ENCODE measurements at regions not wholly inside any gene's neighbourhood (a gene's known extent, or its start where the extent isn't known, plus 50 kb on each side); places are given as distances from the start of the nearest gene placed in this dataset.

GRCh38 chr4:8771666-8772065 lies 100.0 kb downstream of the HMX1 start:
- no peak overlapping the region for H3K4me3 ChIP-seq (ENCODE audit: low read depth, low read length)
- TF ChIP-seq CTCF (IDR thresholded peaks at IDR 0.05; ENCODE audit: low read depth, low read length): no peak
- no peak for DNase-seq (ENCODE audit: low read depth, low spot score)
- in situ Hi-C loops (cut with HindIII; ENCODE audit: low sequenced_read_pairs): no loop called here

GRCh38 chr4:8771258-8771590 lies 100.4 kb downstream of the HMX1 start:
- DNase-seq (ENCODE audit: low read depth, low spot score): no peak
- in situ Hi-C loops (cut with HindIII; ENCODE audit: low sequenced_read_pairs): no loop called here
- TF ChIP-seq CTCF (IDR thresholded peaks at IDR 0.05; ENCODE audit: low read depth, low read length): no peak
- H3K4me3 ChIP-seq (ENCODE audit: low read depth, low read length): no peak overlapping the region

GRCh38 chr4:8770518-8771257 lies 101.0 kb downstream of the HMX1 start:
- DNase-seq (ENCODE audit: low read depth, low spot score): no peak
- no peak overlapping the region for H3K4me3 ChIP-seq (ENCODE audit: low read depth, low read length)
- in situ Hi-C loops (cut with HindIII; ENCODE audit: low sequenced_read_pairs): no loop called here
- TF ChIP-seq CTCF (IDR thresholded peaks at IDR 0.05; ENCODE audit: low read depth, low read length): no peak

- TF ChIP-seq CTCF (IDR thresholded peaks at IDR 0.05; ENCODE audit: low read depth, low read length): no peak
- H3K4me3 ChIP-seq (ENCODE audit: low read depth, low read length): no peak overlapping the region
- in situ Hi-C loops (cut with HindIII; ENCODE audit: low sequenced_read_pairs): no loop called here
- DNase-seq (ENCODE audit: low read depth, low spot score): no peak
These were observed 101.8 kb downstream of the HMX1 start for GRCh38 chr4:8769645-8770517.

- no peak for DNase-seq (ENCODE audit: low read depth, low spot score)
- H3K4me3 ChIP-seq (ENCODE audit: low read depth, low read length): no peak overlapping the region
- no peak for TF ChIP-seq CTCF (IDR thresholded peaks at IDR 0.05; ENCODE audit: low read depth, low read length)
- in situ Hi-C loops (cut with HindIII; ENCODE audit: low sequenced_read_pairs): no loop called here
These were observed 103.2 kb downstream of the HMX1 start for GRCh38 chr4:8768357-8768999.

- no peak for TF ChIP-seq CTCF (IDR thresholded peaks at IDR 0.05; ENCODE audit: low read depth, low read length)
- in situ Hi-C loops (cut with HindIII; ENCODE audit: low sequenced_read_pairs): no loop called here
- no peak for DNase-seq (ENCODE audit: low read depth, low spot score)
- no peak overlapping the region for H3K4me3 ChIP-seq (ENCODE audit: low read depth, low read length)
These were observed 105.0 kb downstream of the HMX1 start for GRCh38 chr4:8766610-8767009.

All from astrocyte of the spinal cord (primary cell).